GM12874 (cell line): ENCODE measurements at regions not wholly inside any gene's neighbourhood (a gene's known extent, or its start where the extent isn't known, plus 50 kb on each side); places are given as distances from the start of the nearest gene placed in this dataset.

Experiments
- TF ChIP-seq, protein P1 (sequence below): IDR thresholded peaks from 2 replicates; pipeline ENCODE4 v1.5.1; 2011; ENCODE audit warnings: low read depth, mild to moderate bottlenecking, control low read depth, low read length, moderate library complexity; ENCODE audit not compliant: insufficient read depth

GRCh38 chr2:220165401-220165800 lies 538.0 kb downstream of the SLC4A3 start:
- TF ChIP-seq, protein P1, sequence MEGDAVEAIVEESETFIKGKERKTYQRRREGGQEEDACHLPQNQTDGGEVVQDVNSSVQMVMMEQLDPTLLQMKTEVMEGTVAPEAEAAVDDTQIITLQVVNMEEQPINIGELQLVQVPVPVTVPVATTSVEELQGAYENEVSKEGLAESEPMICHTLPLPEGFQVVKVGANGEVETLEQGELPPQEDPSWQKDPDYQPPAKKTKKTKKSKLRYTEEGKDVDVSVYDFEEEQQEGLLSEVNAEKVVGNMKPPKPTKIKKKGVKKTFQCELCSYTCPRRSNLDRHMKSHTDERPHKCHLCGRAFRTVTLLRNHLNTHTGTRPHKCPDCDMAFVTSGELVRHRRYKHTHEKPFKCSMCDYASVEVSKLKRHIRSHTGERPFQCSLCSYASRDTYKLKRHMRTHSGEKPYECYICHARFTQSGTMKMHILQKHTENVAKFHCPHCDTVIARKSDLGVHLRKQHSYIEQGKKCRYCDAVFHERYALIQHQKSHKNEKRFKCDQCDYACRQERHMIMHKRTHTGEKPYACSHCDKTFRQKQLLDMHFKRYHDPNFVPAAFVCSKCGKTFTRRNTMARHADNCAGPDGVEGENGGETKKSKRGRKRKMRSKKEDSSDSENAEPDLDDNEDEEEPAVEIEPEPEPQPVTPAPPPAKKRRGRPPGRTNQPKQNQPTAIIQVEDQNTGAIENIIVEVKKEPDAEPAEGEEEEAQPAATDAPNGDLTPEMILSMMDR, result no peak

GRCh38 chr2:220166616-220167015 lies 539.2 kb downstream of the SLC4A3 start:
- TF ChIP-seq, protein P1, result no peak

GRCh38 chr2:220167956-220168355 lies 540.5 kb downstream of the SLC4A3 start:
- TF ChIP-seq, protein P1, result no peak

- TF ChIP-seq, protein P1, result no peak
Measured at GRCh38 chr2:220168891-220169546, 541.6 kb downstream of the SLC4A3 start.

DNA sequence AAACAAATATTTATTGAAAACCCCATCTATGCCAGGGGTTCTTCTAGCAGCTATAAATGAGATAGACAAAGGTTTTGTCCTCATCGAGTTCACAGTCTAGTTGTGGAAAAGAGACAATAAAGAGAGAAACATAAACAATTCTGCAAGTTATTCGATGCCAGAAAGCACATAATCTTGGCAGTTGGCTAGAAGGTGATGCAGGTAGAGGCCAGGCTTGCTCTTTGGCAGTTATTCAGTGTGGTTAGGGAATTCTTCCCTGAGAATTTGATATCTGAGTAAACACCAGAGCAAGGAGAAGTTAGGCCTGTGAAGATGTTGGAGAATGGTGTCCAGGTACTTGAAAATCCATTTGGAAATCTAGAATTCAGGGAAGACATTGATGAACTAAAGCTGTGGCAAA lies 547.4 kb downstream of the SLC4A3 start:
- TF ChIP-seq, protein P1, result no peak

- TF ChIP-seq, protein P1, result no peak
Measured at GRCh38 chr2:220175967-220176366, 548.5 kb downstream of the SLC4A3 start.

GRCh38 chr2:220178991-220179695 lies 551.7 kb downstream of the SLC4A3 start:
- TF ChIP-seq, protein P1, result no peak
